A172 (cell line): ENCODE measurements at regions not wholly inside any gene's neighbourhood (a gene's known extent, or its start where the extent isn't known, plus 50 kb on each side); places are given as distances from the start of the nearest gene placed in this dataset.
"Not testable (repeated sequence)": the region's sequence is repeated elsewhere in the genome, so short reads cannot be mapped to it uniquely, and the experiment has no call there.

Source experiments
- DNase-seq: peaks from one replicate; pipeline ENCODE4 v3.0.0-alpha.2; 2015; ENCODE audit warnings: low spot score

DNA sequence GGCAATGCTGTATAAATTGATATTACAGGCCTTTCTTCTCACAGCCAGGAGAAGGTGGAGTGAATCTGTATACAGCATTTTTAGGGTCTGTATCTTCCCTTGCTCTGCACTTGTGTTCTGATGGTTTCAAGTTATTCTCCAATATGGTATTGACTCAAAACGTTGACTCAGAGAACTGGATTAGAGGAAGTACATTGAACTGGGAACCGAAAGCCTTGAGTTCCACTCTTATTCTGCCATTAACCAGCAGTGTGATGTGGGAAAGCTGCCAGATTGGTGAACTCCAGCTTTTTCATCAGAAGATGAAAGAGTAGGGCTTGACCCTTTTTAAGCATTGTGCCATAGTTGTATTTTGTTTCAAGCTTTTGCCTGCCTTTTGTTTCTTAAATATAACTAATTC, 167.7 kb downstream of the SPRY2 start:
- DNase-seq = no peak

- DNase-seq = no peak
Measured at GRCh38 chr13:80171096-80171495, 169.8 kb downstream of the SPRY2 start.

- DNase-seq = peak; percentile 23
Measured at GRCh38 chr13:80168089-80168850, 172.7 kb downstream of the SPRY2 start.

DNA sequence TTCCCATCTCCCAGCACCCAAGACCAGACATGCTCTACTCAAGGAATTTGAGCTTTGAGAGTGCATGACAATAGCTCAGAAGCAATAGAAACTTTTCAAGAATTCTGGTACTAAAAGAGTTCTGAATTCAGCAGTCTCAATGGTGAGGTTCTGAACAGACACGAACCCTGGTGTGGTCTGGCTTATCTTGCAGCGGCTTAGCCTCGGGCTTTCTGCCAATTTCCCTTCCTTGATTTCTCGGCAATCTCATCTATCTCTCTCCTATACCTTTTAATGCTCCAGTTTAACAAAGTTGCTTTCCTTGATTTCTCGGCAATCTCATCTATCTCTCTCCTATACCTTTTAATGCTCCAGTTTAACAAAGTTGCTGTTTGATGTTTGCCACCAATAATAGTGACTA, 174.6 kb downstream of the SPRY2 start:
- DNase-seq = no peak

- DNase-seq = no peak
Measured at GRCh38 chr13:80164462-80164861, 176.5 kb downstream of the SPRY2 start.

- DNase-seq = no peak
Measured at GRCh38 chr13:80161896-80162295, 179.0 kb downstream of the SPRY2 start.

DNA sequence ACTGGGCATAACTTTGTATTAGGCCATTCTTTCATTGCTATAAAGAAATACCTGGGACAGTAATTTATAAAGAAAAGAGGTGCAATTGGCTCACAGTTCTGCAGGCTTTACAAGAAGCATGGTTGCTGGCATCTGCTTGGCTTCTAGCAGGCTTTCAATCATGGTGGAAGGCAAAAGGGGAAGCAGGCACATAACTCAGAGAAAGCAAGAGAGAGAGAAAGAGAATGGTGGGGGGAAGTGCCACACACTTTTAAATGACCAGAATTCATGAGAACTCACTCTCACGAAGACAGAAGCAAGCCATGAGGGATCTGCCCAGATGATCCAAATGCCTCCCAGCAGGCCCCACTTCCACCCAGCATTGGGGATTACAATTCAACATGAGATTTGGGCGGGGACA, 179.7 kb downstream of the SPRY2 start:
- DNase-seq = no peak

GRCh38 chr13:80160110-80160509, 180.8 kb downstream of the SPRY2 start:
- DNase-seq = no peak

- DNase-seq = no peak
Measured at GRCh38 chr13:80157261-80157932, 183.5 kb downstream of the SPRY2 start.

GRCh38 chr13:80152142-80152541, 188.8 kb downstream of the SPRY2 start:
- not testable (repeated sequence) for DNase-seq

- no peak for DNase-seq
Measured at GRCh38 chr13:80151016-80151415, 189.9 kb downstream of the SPRY2 start.

- no peak for DNase-seq
Measured at GRCh38 chr13:80149736-80150135, 191.2 kb downstream of the SPRY2 start.

GRCh38 chr13:80145171-80145690, 195.7 kb downstream of the SPRY2 start:
- DNase-seq = no peak

GRCh38 chr13:80144493-80144892, 196.4 kb downstream of the SPRY2 start:
- no peak for DNase-seq

DNA sequence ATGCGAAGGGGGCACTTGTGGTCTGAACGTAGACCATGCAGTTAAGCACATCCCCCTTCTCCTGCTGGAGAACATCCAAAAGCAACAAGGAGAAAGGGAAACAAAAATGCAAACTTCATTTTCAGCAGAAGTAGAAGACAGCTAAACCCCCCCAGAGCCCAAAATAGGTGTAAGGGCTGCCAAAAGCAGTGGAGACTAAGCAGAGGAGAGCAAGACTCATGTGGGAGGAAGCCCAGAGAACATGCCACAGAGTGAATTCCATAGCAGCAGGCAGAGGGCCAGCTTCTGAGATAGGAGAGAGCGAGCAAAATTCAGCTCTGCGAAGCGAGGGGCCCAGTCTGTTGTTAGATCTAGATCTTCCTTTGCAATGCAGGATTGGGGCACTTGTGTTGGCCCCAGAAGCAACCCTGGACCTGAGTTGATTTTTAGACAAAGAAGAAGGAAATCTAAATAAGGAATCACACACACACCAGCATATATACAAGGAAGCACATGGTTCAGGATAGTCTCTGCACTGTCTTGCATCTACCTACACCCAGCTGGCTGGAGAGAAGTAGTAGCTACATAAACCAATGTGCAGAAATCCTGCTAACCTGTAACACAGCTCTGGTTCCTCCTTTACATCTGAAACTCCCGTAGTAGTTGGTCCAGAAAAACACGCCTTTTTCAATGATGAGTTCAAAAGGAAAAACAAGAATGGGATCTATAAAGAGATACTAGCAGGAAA, 199.6 kb downstream of the SPRY2 start:
- DNase-seq = no peak

GRCh38 chr13:80140685-80141084, 200.2 kb downstream of the SPRY2 start:
- no peak for DNase-seq

DNA sequence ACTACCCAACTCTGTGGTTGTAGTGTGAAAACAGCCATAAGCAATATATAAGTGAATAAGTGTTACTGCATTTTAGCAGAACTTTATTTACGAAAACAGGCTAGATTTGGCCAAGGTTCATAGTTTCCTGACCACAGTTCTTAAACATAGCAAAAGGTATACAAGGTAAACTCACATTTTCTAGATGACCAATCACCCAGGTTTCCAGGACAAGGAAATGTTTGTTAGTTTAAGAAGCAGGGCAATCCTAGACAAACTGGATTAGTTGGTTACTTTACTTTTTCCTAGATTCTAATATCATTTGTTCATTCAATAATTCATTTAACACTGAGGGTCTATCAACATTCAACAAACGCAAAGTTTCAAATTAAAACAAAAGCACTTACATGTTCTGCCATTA, 201.7 kb downstream of the SPRY2 start:
- DNase-seq = no peak

GRCh38 chr13:80137994-80138393, 202.9 kb downstream of the SPRY2 start:
- no peak for DNase-seq

- no peak for DNase-seq
Measured at GRCh38 chr13:80134346-80134745, 206.6 kb downstream of the SPRY2 start.

DNA sequence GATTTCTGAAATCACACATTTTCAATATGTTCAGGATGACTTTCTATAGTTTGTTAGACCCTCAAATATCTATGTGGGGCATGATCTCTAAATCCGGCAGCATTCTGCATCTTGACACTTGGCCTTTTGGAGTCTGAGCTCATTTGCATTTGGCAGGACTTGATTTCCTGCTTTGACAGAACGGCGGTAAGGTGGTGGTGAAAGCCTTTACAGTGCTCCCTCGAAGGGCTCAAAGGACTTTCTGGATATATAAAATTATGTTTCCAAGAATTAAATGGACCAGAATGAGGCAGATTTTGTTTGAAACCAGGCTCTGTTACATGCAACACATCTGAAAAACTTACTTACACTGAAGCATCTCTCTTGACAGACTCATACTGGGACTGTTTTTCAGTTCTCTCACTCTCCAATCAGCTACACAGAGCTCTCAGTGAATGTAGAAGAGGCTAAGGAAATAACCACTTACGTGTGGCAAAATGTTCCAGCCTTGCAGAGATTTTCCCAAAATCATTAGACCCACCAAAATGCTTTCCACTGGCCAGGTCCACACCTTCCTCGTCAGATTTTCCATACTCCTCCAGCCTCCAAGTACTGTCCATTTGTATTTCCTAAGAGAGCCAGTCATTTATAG, 207.2 kb downstream of the SPRY2 start:
- DNase-seq = no peak

- peak; percentile 52 for DNase-seq
Measured at GRCh38 chr13:80132741-80133601, 208.0 kb downstream of the SPRY2 start.
